ENCODE measurements at regions not wholly inside any gene's neighbourhood (a gene's known extent, or its start where the extent isn't known, plus 50 kb on each side); places are given as distances from the start of the nearest gene placed in this dataset.
"Not testable (repeated sequence)": the region's sequence is repeated elsewhere in the genome, so short reads cannot be mapped to it uniquely, and the experiment has no call there.

DNA sequence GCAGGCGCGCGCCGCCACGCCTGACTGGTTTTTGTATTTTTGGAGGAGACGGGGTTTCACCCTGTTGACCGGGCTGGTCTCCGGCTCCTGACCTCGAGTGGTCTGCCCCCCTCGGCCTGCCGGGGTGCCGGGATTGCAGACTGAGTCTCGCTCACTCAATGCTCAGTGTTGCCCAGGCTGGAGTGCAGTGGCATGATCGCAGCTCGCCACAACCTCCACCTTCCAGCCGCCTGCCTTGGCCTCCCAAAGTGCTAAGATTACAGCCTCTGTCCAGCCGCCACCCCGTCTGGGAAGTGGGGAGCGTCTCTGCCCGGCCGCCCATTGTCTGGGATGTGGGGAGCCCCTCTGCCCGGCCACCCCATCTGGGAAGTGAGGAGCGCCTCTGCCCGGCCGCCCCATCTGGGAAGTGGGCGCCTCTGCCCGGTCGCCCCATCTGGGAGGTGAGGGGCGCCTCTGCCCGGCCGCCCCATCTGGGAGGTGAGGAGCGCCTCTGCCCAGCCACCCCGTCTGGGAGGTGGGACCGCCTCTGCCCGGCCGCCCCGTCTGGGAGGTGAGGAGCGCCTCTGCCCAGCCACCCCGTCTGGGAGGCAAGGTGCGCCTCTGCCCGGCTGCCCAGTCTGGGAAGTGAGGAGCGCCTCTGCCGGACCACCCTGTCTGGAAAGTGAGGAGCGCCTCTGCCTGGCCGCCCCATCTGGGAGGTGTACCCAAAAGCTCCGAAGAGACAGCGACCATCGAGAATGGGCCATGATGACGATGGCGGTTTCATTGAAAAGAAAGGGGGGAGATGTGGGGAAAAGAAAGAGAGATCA lies 187.7 kb upstream of the OR13F1 start:
- TF ChIP-seq TAF1 (IDR thresholded peaks at IDR 0.05; ENCODE audit: low read depth, low read length); POLR2AphosphoS5 (IDR thresholded peaks at IDR 0.05; ENCODE audit: low read depth, low read length); POLR2A (IDR thresholded peaks at IDR 0.05; ENCODE audit: low read depth, low read length); SPI1 (IDR thresholded peaks at IDR 0.05; ENCODE audit: low read depth, low read length); PAX5 (IDR thresholded peaks at IDR 0.05; ENCODE audit: insufficient read depth, low read length, severe bottlenecking); POU2F2 (IDR thresholded peaks at IDR 0.05; ENCODE audit: low read depth, low read length): not testable (repeated sequence)

Measured in GM12891 (cell line).